CD4-positive, alpha-beta memory T cell (primary cell): ENCODE measurements at regions not wholly inside any gene's neighbourhood (a gene's known extent, or its start where the extent isn't known, plus 50 kb on each side); places are given as distances from the start of the nearest gene placed in this dataset.

Source experiments
- CTCF ChIA-PET: fragments of 350-600 bp; sonication (Branson Sonifier 250); formaldehyde crosslinking; loops from one replicate; lab custom pipeline; 2021; ENCODE audit warnings: inconsistent platforms; ENCODE audit not compliant: partially characterized antibody; lab: Charles Lee
- POLR2A ChIA-PET: fragments of 350-600 bp; sonication (Branson Sonifier 250); formaldehyde crosslinking; loops from one replicate; lab custom pipeline; 2021; ENCODE audit not compliant: partially characterized antibody; lab: Charles Lee
- DNase-seq, 5 donors: peaks; one replicate each; pipeline versions ENCODE4 v3.0.0 to v3.0.0-alpha.2; 2020 to 2022; ENCODE audit warnings: mixed read lengths in 1 of 5
- H3K27ac ChIP-seq: one replicate; pipeline ENCODE4 v1.7.0; 2013; ENCODE audit warnings: low read depth, low read length
- H3K27me3 ChIP-seq: 2 replicates; pipeline ENCODE4 v1.7.0; 2013; ENCODE audit warnings: mild to moderate bottlenecking, low read length, moderate library complexity; ENCODE audit not compliant: insufficient read depth
- H3K36me3 ChIP-seq: 2 replicates; pipeline ENCODE4 v1.7.0; 2013; ENCODE audit warnings: mild to moderate bottlenecking, low read length, moderate library complexity; ENCODE audit not compliant: insufficient read depth
- H3K4me1 ChIP-seq: 2 replicates; pipeline ENCODE4 v1.7.0; 2013; ENCODE audit warnings: mild to moderate bottlenecking, low read length, moderate library complexity; ENCODE audit not compliant: insufficient read depth
- H3K4me3 ChIP-seq, 2 donors: one replicate each; pipeline ENCODE4 v1.7.0; 2013; ENCODE audit warnings: low read length in 2 of 2, mild to moderate bottlenecking in 1 of 2
- H3K9me3 ChIP-seq, 2 donors: one replicate each; pipeline ENCODE4 v1.7.0; 2013; ENCODE audit warnings: low read length in 2 of 2, control low read depth in 1 of 2; ENCODE audit not compliant: control insufficient read depth in 1 of 2
- H3K27ac Mint-ChIP-seq, 7 donors: one replicate each; pipeline ENCODE4 v1.8.0; 2020 to 2021; ENCODE audit warnings: mixed read lengths in 7 of 7, mild to moderate bottlenecking in 6 of 7, inconsistent platforms in 3 of 7, moderate library complexity in 3 of 7
- H3K27me3 Mint-ChIP-seq, 2 donors: one replicate each; pipeline ENCODE4 v1.8.0; 2020 to 2021; ENCODE audit warnings: mixed read lengths in 2 of 2
- H3K36me3 Mint-ChIP-seq, 2 donors: one replicate each; pipeline ENCODE4 v1.8.0; 2020 to 2021; ENCODE audit warnings: mixed read lengths in 2 of 2, inconsistent platforms in 1 of 2, mild to moderate bottlenecking in 1 of 2
- H3K4me1 Mint-ChIP-seq, 4 donors: one replicate each; pipeline ENCODE4 v1.8.0; 2020 to 2021; ENCODE audit warnings: mixed read lengths in 4 of 4, mild to moderate bottlenecking in 1 of 4
- H3K4me3 Mint-ChIP-seq, 8 donors: one replicate each; pipeline ENCODE4 v1.8.0; 2020 to 2021; ENCODE audit warnings: mixed read lengths in 8 of 8, mild to moderate bottlenecking in 7 of 8, moderate library complexity in 6 of 8, inconsistent platforms in 3 of 8
- H3K9me3 Mint-ChIP-seq, 8 donors: one replicate each; pipeline ENCODE4 v1.8.0; 2020 to 2021; ENCODE audit warnings: mixed read lengths in 8 of 8, mild to moderate bottlenecking in 5 of 8, inconsistent platforms in 3 of 8, moderate library complexity in 1 of 8
- intact Hi-C: fragments of 100-400 bp; cut with micrococcal nuclease; formaldehyde crosslinking; loops from one replicate; pipeline ENCODE4 v1.15.1; 2023

- Histone ChIP-seq H3K36me3 (no peaks in the 10 kb centered on the region), H3K27ac (no peak overlapping the region), H3K9me3 (no peaks in the 10 kb centered on the region), H3K4me1 (no peaks in the 10 kb centered on the region), H3K27me3 (no peaks in the 10 kb centered on the region), H3K4me3 (no peak overlapping the region)
- Mint-ChIP-seq H3K4me3 (no peak overlapping the region), H3K9me3 (peaks cover 0 to 13% (median 6%) of the 10 kb centered on the region in 8 donors), H3K27ac (no peak overlapping the region), H3K27me3 (no peaks in the 10 kb centered on the region), H3K4me1 (no peaks in the 10 kb centered on the region), H3K36me3 (no peaks in the 10 kb centered on the region)
- ChIA-PET POLR2A (no interaction called here), CTCF (no interaction called here)
- intact Hi-C loops, result no loop called here
- no peak for DNase-seq
Observed at GRCh38 chr5:61897251-61897650, 408.8 kb upstream of the KIF2A start.

GRCh38 chr5:61901997-61902396 lies 404.0 kb upstream of the KIF2A start:
- DNase-seq, result no peak
- no peaks in the 10 kb centered on the region for H3K36me3 Mint-ChIP-seq
- no peak overlapping the region for H3K4me3 Mint-ChIP-seq
- no peak overlapping the region for H3K27ac Mint-ChIP-seq
- Histone ChIP-seq H3K27me3 (no peaks in the 10 kb centered on the region), H3K36me3 (no peaks in the 10 kb centered on the region), H3K4me3 (no peak overlapping the region), H3K9me3 (no peaks in the 10 kb centered on the region), H3K4me1 (no peaks in the 10 kb centered on the region), H3K27ac (no peak overlapping the region)
- POLR2A ChIA-PET, result no interaction called here
- no peaks in the 10 kb centered on the region for H3K4me1 Mint-ChIP-seq
- H3K27me3 Mint-ChIP-seq, result no peaks in the 10 kb centered on the region
- peaks cover 0 to 4% (median 0%) of the 10 kb centered on the region in 8 donors for H3K9me3 Mint-ChIP-seq
- CTCF ChIA-PET, result no interaction called here
- intact Hi-C loops, result no loop called here

- ChIA-PET POLR2A (no interaction called here), CTCF (no interaction called here)
- H3K4me3 ChIP-seq, result no peak overlapping the region
- intact Hi-C loops, result no loop called here
- Mint-ChIP-seq H3K9me3 (no peaks in the 10 kb centered on the region), H3K36me3 (no peaks in the 10 kb centered on the region), H3K27me3 (no peaks in the 10 kb centered on the region), H3K4me1 (no peaks in the 10 kb centered on the region), H3K27ac (no peak overlapping the region), H3K4me3 (no peak overlapping the region)
- no peak overlapping the region for H3K27ac ChIP-seq
- no peaks in the 10 kb centered on the region for H3K27me3 ChIP-seq
- H3K9me3 ChIP-seq, result no peaks in the 10 kb centered on the region
- no peaks in the 10 kb centered on the region for H3K4me1 ChIP-seq
- H3K36me3 ChIP-seq, result no peaks in the 10 kb centered on the region
- DNase-seq, result no peak
Observed at GRCh38 chr5:61904730-61905129, 401.3 kb upstream of the KIF2A start.

- POLR2A ChIA-PET, result no interaction called here
- intact Hi-C loops, result no loop called here
- no peak for DNase-seq
- H3K4me3 Mint-ChIP-seq, result no peak overlapping the region
- H3K36me3 Mint-ChIP-seq, result no peaks in the 10 kb centered on the region
- Histone ChIP-seq H3K9me3 (no peaks in the 10 kb centered on the region), H3K27ac (no peak overlapping the region), H3K27me3 (no peaks in the 10 kb centered on the region), H3K4me1 (no peaks in the 10 kb centered on the region), H3K36me3 (no peaks in the 10 kb centered on the region), H3K4me3 (no peak overlapping the region)
- CTCF ChIA-PET, result no interaction called here
- no peaks in the 10 kb centered on the region for H3K4me1 Mint-ChIP-seq
- H3K27ac Mint-ChIP-seq, result no peak overlapping the region
- no peaks in the 10 kb centered on the region for H3K27me3 Mint-ChIP-seq
- H3K9me3 Mint-ChIP-seq, result no peaks in the 10 kb centered on the region
Observed at GRCh38 chr5:61905613-61906012, 400.4 kb upstream of the KIF2A start.

GRCh38 chr5:61906820-61907219 lies 399.2 kb upstream of the KIF2A start:
- Mint-ChIP-seq H3K27ac (no peak overlapping the region), H3K36me3 (no peaks in the 10 kb centered on the region), H3K9me3 (peaks cover 0 to 7% (median 0%) of the 10 kb centered on the region in 8 donors), H3K4me3 (no peak overlapping the region), H3K27me3 (no peaks in the 10 kb centered on the region), H3K4me1 (no peaks in the 10 kb centered on the region)
- CTCF ChIA-PET, result no interaction called here
- no peak overlapping the region for H3K4me3 ChIP-seq
- H3K9me3 ChIP-seq, result no peaks in the 10 kb centered on the region
- no peak overlapping the region for H3K27ac ChIP-seq
- no peaks in the 10 kb centered on the region for H3K4me1 ChIP-seq
- POLR2A ChIA-PET, result no interaction called here
- intact Hi-C loops, result no loop called here
- no peaks in the 10 kb centered on the region for H3K36me3 ChIP-seq
- no peak for DNase-seq
- no peaks in the 10 kb centered on the region for H3K27me3 ChIP-seq

- no peaks in the 10 kb centered on the region for H3K4me1 Mint-ChIP-seq
- H3K27ac Mint-ChIP-seq, result no peak overlapping the region
- peaks cover 0 to 9% (median 0%) of the 10 kb centered on the region in 8 donors for H3K9me3 Mint-ChIP-seq
- no peaks in the 10 kb centered on the region for H3K4me1 ChIP-seq
- intact Hi-C loops, result no loop called here
- H3K36me3 ChIP-seq, result no peaks in the 10 kb centered on the region
- H3K27ac ChIP-seq, result no peak overlapping the region
- POLR2A ChIA-PET, result no interaction called here
- no peak for DNase-seq
- H3K9me3 ChIP-seq, result no peaks in the 10 kb centered on the region
- H3K27me3 ChIP-seq, result no peaks in the 10 kb centered on the region
- CTCF ChIA-PET, result no interaction called here
- H3K36me3 Mint-ChIP-seq, result no peaks in the 10 kb centered on the region
- H3K4me3 ChIP-seq, result no peak overlapping the region
- no peak overlapping the region for H3K4me3 Mint-ChIP-seq
- H3K27me3 Mint-ChIP-seq, result no peaks in the 10 kb centered on the region
Observed at GRCh38 chr5:61907995-61908394, 398.0 kb upstream of the KIF2A start.

GRCh38 chr5:61910771-61911170 lies 395.2 kb upstream of the KIF2A start:
- H3K27ac ChIP-seq, result no peak overlapping the region
- H3K4me3 ChIP-seq, result no peak overlapping the region
- Mint-ChIP-seq H3K36me3 (no peaks in the 10 kb centered on the region), H3K27me3 (no peaks in the 10 kb centered on the region), H3K9me3 (peaks cover 0 to 9% (median 0%) of the 10 kb centered on the region in 8 donors), H3K27ac (no peak overlapping the region), H3K4me3 (no peak overlapping the region), H3K4me1 (no peaks in the 10 kb centered on the region)
- no peaks in the 10 kb centered on the region for H3K27me3 ChIP-seq
- ChIA-PET POLR2A (no interaction called here), CTCF (no interaction called here)
- no peak for DNase-seq
- H3K36me3 ChIP-seq, result no peaks in the 10 kb centered on the region
- H3K9me3 ChIP-seq, result no peaks in the 10 kb centered on the region
- no peaks in the 10 kb centered on the region for H3K4me1 ChIP-seq
- intact Hi-C loops, result no loop called here

- no peaks in the 10 kb centered on the region for H3K4me1 Mint-ChIP-seq
- H3K4me3 ChIP-seq, result no peak overlapping the region
- no peak overlapping the region for H3K4me3 Mint-ChIP-seq
- no peaks in the 10 kb centered on the region for H3K9me3 ChIP-seq
- no peaks in the 10 kb centered on the region for H3K4me1 ChIP-seq
- H3K36me3 ChIP-seq, result no peaks in the 10 kb centered on the region
- CTCF ChIA-PET, result no interaction called here
- POLR2A ChIA-PET, result no interaction called here
- H3K27ac ChIP-seq, result no peak overlapping the region
- H3K36me3 Mint-ChIP-seq, result no peaks in the 10 kb centered on the region
- H3K9me3 Mint-ChIP-seq, result peaks cover 0 to 9% (median 0%) of the 10 kb centered on the region in 8 donors
- no peak for DNase-seq
- intact Hi-C loops, result no loop called here
- no peaks in the 10 kb centered on the region for H3K27me3 ChIP-seq
- no peaks in the 10 kb centered on the region for H3K27me3 Mint-ChIP-seq
- H3K27ac Mint-ChIP-seq, result no peak overlapping the region
Observed at GRCh38 chr5:61912559-61912958, 393.4 kb upstream of the KIF2A start.
